Activated CD4-positive, alpha-beta memory T cell treated with anti-CD3 and anti-CD28 coated beads, Interleukin-2, amount 10 ng/mL, durations not matched to agents 7 days and 5 days (primary cell): ENCODE measurements at regions not wholly inside any gene's neighbourhood (a gene's known extent, or its start where the extent isn't known, plus 50 kb on each side); places are given as distances from the start of the nearest gene placed in this dataset.
"Not testable (repeated sequence)": the region's sequence is repeated elsewhere in the genome, so short reads cannot be mapped to it uniquely, and the experiment has no call there.

ENCODE experiments used
- CTCF ChIA-PET: fragments of 350-600 bp; sonication (Branson Sonifier 250); formaldehyde crosslinking; loops from one replicate; lab custom pipeline; 2021; ENCODE audit warnings: antibody characterized with exemption, inconsistent platforms; lab: Charles Lee
- POLR2A ChIA-PET: fragments of 350-600 bp; sonication (Branson Sonifier 250); formaldehyde crosslinking; loops from one replicate; lab custom pipeline; 2021; ENCODE audit warnings: antibody characterized with exemption; lab: Charles Lee
- DNase-seq: peaks from one replicate; pipeline ENCODE4 v3.0.0-alpha.2; 2020
- H3K27ac Mint-ChIP-seq: one replicate; pipeline ENCODE4 v1.8.0; 2021; ENCODE audit warnings: mild to moderate bottlenecking, mixed read lengths
- H3K27me3 Mint-ChIP-seq: one replicate; pipeline ENCODE4 v1.8.0; 2021; ENCODE audit warnings: mixed read lengths
- H3K36me3 Mint-ChIP-seq: one replicate; pipeline ENCODE4 v1.8.0; 2021; ENCODE audit warnings: low read depth, mixed read lengths
- H3K4me1 Mint-ChIP-seq: one replicate; pipeline ENCODE4 v1.8.0; 2021; ENCODE audit warnings: mixed read lengths
- H3K4me3 Mint-ChIP-seq: one replicate; pipeline ENCODE4 v1.8.0; 2021; ENCODE audit warnings: mild to moderate bottlenecking, mixed read lengths
- H3K9me3 Mint-ChIP-seq: one replicate; pipeline ENCODE4 v1.8.0; 2021; ENCODE audit warnings: mixed read lengths

DNA sequence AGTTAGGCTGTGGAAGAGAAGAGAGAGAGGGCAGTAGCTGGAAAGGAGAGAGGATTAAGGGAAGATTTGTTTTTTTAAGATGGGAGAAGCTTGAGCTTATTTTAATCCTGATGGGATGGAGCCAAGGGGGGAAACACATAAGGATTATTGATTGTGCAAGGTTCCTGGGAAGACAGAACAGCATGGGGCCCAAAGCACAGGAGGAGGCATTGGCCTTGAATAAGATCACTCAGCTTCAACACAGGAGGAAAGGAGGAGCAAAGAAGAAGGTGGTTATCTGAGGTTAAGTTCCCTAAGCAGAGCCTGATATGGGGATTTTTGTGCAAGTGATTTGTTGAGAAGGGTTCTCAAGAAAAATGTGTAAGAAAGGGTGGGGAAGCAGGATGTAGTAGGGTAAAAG lies 169.8 kb downstream of the ABCC12 start:
- Mint-ChIP-seq H3K4me3 (no peak overlapping the region), H3K4me1 (no peaks in the 10 kb centered on the region), H3K36me3 (no peaks in the 10 kb centered on the region), H3K27ac (no peak overlapping the region), H3K27me3 (no peaks in the 10 kb centered on the region), H3K9me3 (no peaks in the 10 kb centered on the region)
- CTCF ChIA-PET = no interaction called here
- DNase-seq = no peak
- POLR2A ChIA-PET = no interaction called here

DNA sequence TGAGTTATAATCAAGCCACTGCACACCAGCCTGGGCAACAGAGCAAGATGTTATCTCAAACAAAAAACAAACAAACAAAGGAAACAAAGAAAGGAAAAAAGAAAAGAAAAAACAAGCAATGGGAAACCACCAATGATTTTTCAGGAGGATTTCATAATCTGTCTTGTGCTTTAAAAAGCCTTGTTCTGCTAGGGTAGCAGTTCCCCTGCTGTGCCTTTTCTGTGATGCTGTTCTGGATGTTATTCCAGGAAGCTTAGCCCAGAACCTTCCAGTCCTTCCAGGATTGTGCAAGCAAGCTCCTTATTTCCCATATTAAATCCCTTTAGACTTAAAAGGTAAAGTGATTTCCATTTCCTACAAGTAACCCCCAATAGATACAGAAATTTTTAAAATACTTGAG lies 171.1 kb downstream of the ABCC12 start:
- ChIA-PET POLR2A (no interaction called here), CTCF (no interaction called here)
- Mint-ChIP-seq H3K4me3 (no peak overlapping the region), H3K27me3 (no peaks in the 10 kb centered on the region), H3K27ac (no peak overlapping the region), H3K9me3 (no peaks in the 10 kb centered on the region), H3K36me3 (no peaks in the 10 kb centered on the region), H3K4me1 (no peaks in the 10 kb centered on the region)
- no peak for DNase-seq

GRCh38 chr16:47983999-47984580 lies 171.7 kb downstream of the ABCC12 start:
- CTCF ChIA-PET = no interaction called here
- no peak overlapping the region for H3K27ac Mint-ChIP-seq
- POLR2A ChIA-PET = no interaction called here
- no peaks in the 10 kb centered on the region for H3K4me1 Mint-ChIP-seq
- H3K27me3 Mint-ChIP-seq = no peaks in the 10 kb centered on the region
- H3K36me3 Mint-ChIP-seq = no peaks in the 10 kb centered on the region
- H3K4me3 Mint-ChIP-seq = no peak overlapping the region
- H3K9me3 Mint-ChIP-seq = no peaks in the 10 kb centered on the region
- no peak for DNase-seq

DNA sequence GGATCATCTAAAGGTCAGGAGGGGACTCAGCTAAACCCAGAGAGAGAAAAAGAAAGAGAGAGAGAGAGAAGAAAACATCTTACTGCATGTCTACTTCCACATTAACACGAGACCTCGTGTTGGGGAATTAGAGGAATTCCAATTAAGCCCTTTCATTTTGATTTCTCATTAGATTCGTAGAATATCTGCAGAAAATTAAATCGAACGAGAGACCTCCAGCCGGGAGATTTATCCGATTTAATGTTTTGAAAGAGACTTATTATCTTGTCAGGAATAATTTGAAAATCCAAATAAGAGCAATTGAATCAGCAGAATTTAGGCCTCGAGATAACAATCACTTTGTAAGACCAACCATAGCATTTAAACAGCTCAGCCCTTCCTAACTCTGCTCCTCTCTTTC lies 175.6 kb downstream of the ABCC12 start:
- H3K4me1 Mint-ChIP-seq = no peaks in the 10 kb centered on the region
- no peaks in the 10 kb centered on the region for H3K27me3 Mint-ChIP-seq
- CTCF ChIA-PET = no interaction called here
- DNase-seq = no peak
- no peaks in the 10 kb centered on the region for H3K9me3 Mint-ChIP-seq
- H3K27ac Mint-ChIP-seq = no peak overlapping the region
- H3K36me3 Mint-ChIP-seq = no peaks in the 10 kb centered on the region
- H3K4me3 Mint-ChIP-seq = no peak overlapping the region
- POLR2A ChIA-PET = no interaction called here

- no peaks in the 10 kb centered on the region for H3K9me3 Mint-ChIP-seq
- H3K4me3 Mint-ChIP-seq = no peak overlapping the region
- DNase-seq = no peak
- ChIA-PET CTCF (no interaction called here), POLR2A (no interaction called here)
- H3K36me3 Mint-ChIP-seq = no peaks in the 10 kb centered on the region
- no peaks in the 10 kb centered on the region for H3K4me1 Mint-ChIP-seq
- no peaks in the 10 kb centered on the region for H3K27me3 Mint-ChIP-seq
- no peak overlapping the region for H3K27ac Mint-ChIP-seq
Observed at GRCh38 chr16:47979616-47980182, 176.1 kb downstream of the ABCC12 start.

- Mint-ChIP-seq H3K4me3 (no peak overlapping the region), H3K27ac (no peak overlapping the region), H3K36me3 (no peaks in the 10 kb centered on the region), H3K27me3 (no peaks in the 10 kb centered on the region), H3K4me1 (no peaks in the 10 kb centered on the region), H3K9me3 (no peaks in the 10 kb centered on the region)
- no peak for DNase-seq
- CTCF ChIA-PET = interaction anchor here (0.7 kb wide), 1 partner anchor 167 kb away, joined by 3 read pairs; no protein-coding TSS in a partner anchor
- POLR2A ChIA-PET = no interaction called here
Observed at GRCh38 chr16:47979164-47979520, 176.7 kb downstream of the ABCC12 start.

DNA sequence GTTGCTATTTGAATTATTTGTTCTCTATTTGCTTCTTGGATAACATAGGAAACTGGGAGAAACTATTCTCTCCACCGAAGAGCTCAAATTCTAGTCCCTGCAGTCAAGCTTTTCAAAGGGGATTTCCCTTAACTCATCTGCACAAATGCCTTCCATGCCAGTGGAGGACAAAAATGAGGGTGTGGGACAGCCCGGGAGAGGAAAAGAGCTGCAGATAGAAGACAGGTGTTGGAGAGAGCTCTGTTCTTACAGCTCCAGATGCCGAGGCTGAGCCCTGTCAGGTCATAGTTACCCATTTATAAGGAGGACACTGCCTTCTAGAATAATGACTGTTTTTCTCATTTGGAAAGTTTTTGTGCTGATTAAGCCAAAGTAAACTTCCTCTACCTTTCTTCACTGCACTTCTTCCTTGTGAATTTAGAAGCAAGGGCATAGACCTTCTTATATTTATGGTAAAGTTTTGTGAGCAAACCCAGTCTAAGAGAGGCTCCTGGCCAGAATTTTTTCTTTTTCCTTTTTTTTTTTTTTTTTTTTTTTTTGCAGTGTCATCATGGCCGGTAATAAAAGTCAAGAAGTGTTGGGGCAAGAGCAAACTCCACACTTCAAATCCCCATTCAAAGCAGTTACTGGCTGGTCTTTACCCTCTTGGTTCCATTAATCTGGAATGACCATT lies 177.2 kb downstream of the ABCC12 start:
- Mint-ChIP-seq H3K4me1 (no peaks in the 10 kb centered on the region), H3K27ac (no peak overlapping the region), H3K4me3 (no peak overlapping the region), H3K36me3 (no peaks in the 10 kb centered on the region), H3K27me3 (no peaks in the 10 kb centered on the region), H3K9me3 (no peaks in the 10 kb centered on the region)
- POLR2A ChIA-PET = no interaction called here
- CTCF ChIA-PET = interaction anchor here (0.7 kb wide), 1 partner anchor 168 kb away, joined by 3 read pairs; no protein-coding TSS in a partner anchor
- no peak for DNase-seq

GRCh38 chr16:47977802-47978201 lies 178.0 kb downstream of the ABCC12 start:
- no peak overlapping the region for H3K27ac Mint-ChIP-seq
- no peaks in the 10 kb centered on the region for H3K4me1 Mint-ChIP-seq
- H3K4me3 Mint-ChIP-seq = no peak overlapping the region
- DNase-seq = no peak
- CTCF ChIA-PET = no interaction called here
- H3K9me3 Mint-ChIP-seq = no peaks in the 10 kb centered on the region
- no peaks in the 10 kb centered on the region for H3K36me3 Mint-ChIP-seq
- no peaks in the 10 kb centered on the region for H3K27me3 Mint-ChIP-seq
- POLR2A ChIA-PET = no interaction called here

GRCh38 chr16:47976636-47977210 lies 179.1 kb downstream of the ABCC12 start:
- Mint-ChIP-seq H3K4me1 (no peaks in the 10 kb centered on the region), H3K27me3 (no peaks in the 10 kb centered on the region), H3K36me3 (no peaks in the 10 kb centered on the region), H3K27ac (no peak overlapping the region), H3K4me3 (no peak overlapping the region), H3K9me3 (no peaks in the 10 kb centered on the region)
- no peak for DNase-seq
- ChIA-PET POLR2A (no interaction called here), CTCF (no interaction called here)

DNA sequence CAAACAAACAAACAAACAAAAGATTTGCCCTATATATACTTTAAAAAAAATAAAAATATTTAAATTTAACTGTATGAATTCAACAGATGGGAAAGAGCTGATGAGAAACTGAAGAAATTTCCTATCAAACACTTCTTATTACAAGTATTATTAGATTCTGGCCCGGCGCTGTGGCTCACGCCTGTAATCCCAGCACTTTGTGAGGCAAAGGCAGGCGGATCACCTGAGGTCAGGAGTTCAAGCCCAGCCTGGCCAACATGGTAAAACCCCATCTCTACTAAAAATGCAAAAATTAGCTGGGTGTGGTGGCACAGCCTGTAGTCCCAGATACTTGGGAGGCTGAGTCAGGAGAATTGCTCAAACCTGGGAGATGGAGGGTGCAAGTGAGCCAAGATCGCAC lies 180.8 kb downstream of the ABCC12 start:
- H3K9me3 Mint-ChIP-seq, DNase-seq, H3K36me3 Mint-ChIP-seq, CTCF ChIA-PET, H3K4me3 Mint-ChIP-seq, H3K4me1 Mint-ChIP-seq, H3K27me3 Mint-ChIP-seq, H3K27ac Mint-ChIP-seq, POLR2A ChIA-PET: not testable (repeated sequence)

DNA sequence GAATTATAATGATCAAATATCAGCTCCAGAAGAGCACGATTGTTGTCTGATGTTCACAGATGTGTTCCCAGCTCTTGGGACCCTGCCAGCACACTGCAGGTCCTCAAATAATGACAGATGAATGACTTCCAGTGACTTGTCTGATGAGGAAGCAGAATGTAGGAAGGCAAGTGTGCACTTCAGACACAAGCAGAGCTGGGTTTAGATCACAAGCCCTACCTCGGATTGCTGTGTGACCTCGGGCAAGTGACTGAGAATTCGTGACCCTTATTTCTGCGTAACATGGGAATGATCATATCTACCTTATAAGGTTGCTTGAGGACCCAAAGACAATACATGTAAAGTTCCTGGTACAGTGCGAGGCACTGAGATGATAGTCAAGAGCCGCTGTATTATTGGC lies 182.2 kb downstream of the ABCC12 start:
- CTCF ChIA-PET = no interaction called here
- no peak overlapping the region for H3K27ac Mint-ChIP-seq
- POLR2A ChIA-PET = no interaction called here
- DNase-seq = no peak
- no peaks in the 10 kb centered on the region for H3K36me3 Mint-ChIP-seq
- H3K4me3 Mint-ChIP-seq = no peak overlapping the region
- no peaks in the 10 kb centered on the region for H3K9me3 Mint-ChIP-seq
- no peaks in the 10 kb centered on the region for H3K27me3 Mint-ChIP-seq
- no peaks in the 10 kb centered on the region for H3K4me1 Mint-ChIP-seq

- Mint-ChIP-seq H3K27ac (no peak overlapping the region), H3K9me3 (no peaks in the 10 kb centered on the region), H3K27me3 (no peaks in the 10 kb centered on the region), H3K4me3 (no peak overlapping the region), H3K36me3 (no peaks in the 10 kb centered on the region), H3K4me1 (no peaks in the 10 kb centered on the region)
- ChIA-PET CTCF (no interaction called here), POLR2A (no interaction called here)
- no peak for DNase-seq
Observed at GRCh38 chr16:47972246-47972985, 183.4 kb downstream of the ABCC12 start.

DNA sequence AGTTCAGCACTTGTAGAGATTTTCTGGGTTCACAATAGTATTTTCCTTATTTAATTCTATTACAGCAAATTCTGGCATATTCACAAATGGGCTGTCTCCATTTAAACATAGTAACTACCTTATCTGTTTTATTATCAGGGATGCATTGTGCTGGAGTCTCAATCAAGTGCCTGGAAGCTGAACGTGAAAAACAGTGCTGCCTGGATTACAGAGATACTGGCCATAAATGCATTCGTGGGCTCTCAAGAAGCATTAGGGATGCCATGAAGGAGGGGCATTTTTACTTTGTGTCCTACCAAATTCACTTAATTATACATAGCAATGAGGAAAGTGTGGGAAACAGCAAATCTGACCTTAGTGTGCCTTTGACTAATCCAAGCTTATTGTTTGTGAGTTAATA lies 184.6 kb downstream of the ABCC12 start:
- Mint-ChIP-seq H3K4me1 (no peaks in the 10 kb centered on the region), H3K27me3 (no peaks in the 10 kb centered on the region), H3K4me3 (no peak overlapping the region), H3K27ac (no peak overlapping the region), H3K36me3 (no peaks in the 10 kb centered on the region), H3K9me3 (no peaks in the 10 kb centered on the region)
- POLR2A ChIA-PET = no interaction called here
- no peak for DNase-seq
- CTCF ChIA-PET = no interaction called here
